Naive B cell (primary cell): ENCODE measurements at regions not wholly inside any gene's neighbourhood (a gene's known extent, or its start where the extent isn't known, plus 50 kb on each side); places are given as distances from the start of the nearest gene placed in this dataset.

ENCODE experiments used
- ATAC-seq, 2 donors: fragments of 150-1000 bp; cut with Tn5 transposase; 2 replicates each; pipeline ENCODE4 v1.10.0; 2021; ENCODE audit warnings: low read depth in 2 of 2, mild to moderate bottlenecking in 2 of 2, moderate library complexity in 2 of 2
- DNase-seq: peaks from one replicate; pipeline ENCODE4 v3.0.0; 2022
- H3K27ac Mint-ChIP-seq, 6 donors: one replicate each; pipeline ENCODE4 v1.8.0; 2020 to 2022; ENCODE audit warnings: mild to moderate bottlenecking in 6 of 6, mixed read lengths in 6 of 6, moderate library complexity in 5 of 6, inconsistent platforms in 2 of 6
- H3K27me3 Mint-ChIP-seq, 3 donors: one replicate each; pipeline ENCODE4 v1.8.0; 2021 to 2022; ENCODE audit warnings: mixed read lengths in 3 of 3, mild to moderate bottlenecking in 1 of 3
- H3K36me3 Mint-ChIP-seq, 2 donors: one replicate each; pipeline ENCODE4 v1.8.0; 2020 to 2022; ENCODE audit warnings: mixed read lengths in 2 of 2, inconsistent platforms in 1 of 2, mild to moderate bottlenecking in 1 of 2
- H3K4me1 Mint-ChIP-seq, 3 donors: one replicate each; pipeline ENCODE4 v1.8.0; 2020 to 2022; ENCODE audit warnings: mixed read lengths in 3 of 3, inconsistent platforms in 1 of 3, mild to moderate bottlenecking in 1 of 3, moderate library complexity in 1 of 3
- H3K4me3 Mint-ChIP-seq, 8 donors: one replicate each; pipeline ENCODE4 v1.8.0; 2020 to 2022; ENCODE audit warnings: mild to moderate bottlenecking in 8 of 8, mixed read lengths in 8 of 8, moderate library complexity in 8 of 8, inconsistent platforms in 2 of 8
- H3K9me3 Mint-ChIP-seq, 7 donors: one replicate each; pipeline ENCODE4 v1.8.0; 2020 to 2022; ENCODE audit warnings: mixed read lengths in 7 of 7, mild to moderate bottlenecking in 5 of 7, inconsistent platforms in 2 of 7, moderate library complexity in 1 of 7

DNA sequence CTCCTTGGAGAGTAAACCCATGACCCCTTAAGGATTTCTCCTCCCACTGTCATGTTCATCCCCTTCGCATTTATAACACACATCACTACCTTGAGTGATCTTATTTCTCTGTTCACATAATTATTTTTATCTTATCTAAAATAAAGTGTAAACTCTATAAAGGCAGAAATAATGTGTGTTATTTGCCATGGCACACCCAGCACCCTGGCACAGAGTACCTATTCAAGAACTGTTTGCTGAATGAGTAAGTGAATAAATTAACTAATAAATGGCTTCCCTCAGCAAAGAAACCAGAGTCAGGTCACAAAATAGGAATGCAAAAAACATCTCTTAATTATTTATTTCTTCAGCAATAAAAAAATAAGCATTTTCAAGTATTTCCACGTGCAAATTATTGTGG, 330.3 kb upstream of the GHITM start:
- Mint-ChIP-seq H3K4me1 (no peaks in the 10 kb centered on the region), H3K27ac (no peak overlapping the region), H3K4me3 (no peak overlapping the region), H3K9me3 (peaks cover 0 to 4% (median 0%) of the 10 kb centered on the region in 7 donors), H3K36me3 (no peaks in the 10 kb centered on the region), H3K27me3 (no peaks in the 10 kb centered on the region)
- no peak for DNase-seq
- no peak for ATAC-seq

DNA sequence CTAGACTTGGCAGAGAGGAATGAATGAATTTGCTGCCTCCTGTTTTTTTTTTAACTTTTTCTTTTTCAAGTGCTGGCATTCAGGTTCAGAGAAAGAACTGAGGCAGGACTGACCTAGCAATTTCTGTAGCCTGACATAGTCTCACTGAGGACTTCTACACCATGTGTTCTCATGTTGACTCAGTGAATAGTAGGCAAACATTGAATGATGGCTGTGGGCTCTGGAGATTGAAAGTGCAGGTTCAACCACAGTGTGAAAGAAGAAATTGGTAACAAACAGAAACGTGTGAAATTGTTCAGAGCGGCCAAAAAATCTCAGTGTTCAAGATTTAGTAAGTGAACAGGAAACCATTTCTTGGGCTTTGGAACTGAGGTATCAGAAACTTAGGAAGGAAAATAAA, 322.4 kb upstream of the GHITM start:
- no peak overlapping the region for H3K4me3 Mint-ChIP-seq
- H3K36me3 Mint-ChIP-seq = no peaks in the 10 kb centered on the region
- no peaks in the 10 kb centered on the region for H3K27me3 Mint-ChIP-seq
- DNase-seq (no peak), ATAC-seq (no peak)
- H3K27ac Mint-ChIP-seq = no peak overlapping the region
- H3K9me3 Mint-ChIP-seq = peaks cover 0 to 13% (median 0%) of the 10 kb centered on the region in 7 donors
- no peaks in the 10 kb centered on the region for H3K4me1 Mint-ChIP-seq

DNA sequence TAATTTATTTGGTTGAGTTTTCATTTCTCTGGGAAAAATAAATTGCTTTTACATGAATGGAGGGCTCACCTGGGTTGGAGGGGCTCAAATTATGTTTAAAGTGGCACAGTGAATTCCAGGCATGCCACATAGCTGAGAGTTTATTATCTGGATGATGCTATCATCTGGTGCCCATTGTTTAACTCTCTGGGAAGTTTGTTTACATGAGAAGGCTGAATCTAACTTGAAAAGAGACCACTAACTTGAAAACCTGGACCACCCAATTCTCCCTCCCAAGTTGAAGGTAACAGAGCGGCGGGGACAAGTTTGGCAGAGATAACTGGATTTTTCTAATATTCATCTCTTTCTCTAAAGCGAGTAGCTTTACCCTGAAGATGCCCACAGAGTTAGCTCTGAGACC, 321.5 kb upstream of the GHITM start:
- H3K27ac Mint-ChIP-seq = no peak overlapping the region
- no peaks in the 10 kb centered on the region for H3K4me1 Mint-ChIP-seq
- no peaks in the 10 kb centered on the region for H3K36me3 Mint-ChIP-seq
- H3K9me3 Mint-ChIP-seq = peaks cover 0 to 16% (median 0%) of the 10 kb centered on the region in 7 donors
- no peak for ATAC-seq
- no peaks in the 10 kb centered on the region for H3K27me3 Mint-ChIP-seq
- no peak overlapping the region for H3K4me3 Mint-ChIP-seq
- no peak for DNase-seq

DNA sequence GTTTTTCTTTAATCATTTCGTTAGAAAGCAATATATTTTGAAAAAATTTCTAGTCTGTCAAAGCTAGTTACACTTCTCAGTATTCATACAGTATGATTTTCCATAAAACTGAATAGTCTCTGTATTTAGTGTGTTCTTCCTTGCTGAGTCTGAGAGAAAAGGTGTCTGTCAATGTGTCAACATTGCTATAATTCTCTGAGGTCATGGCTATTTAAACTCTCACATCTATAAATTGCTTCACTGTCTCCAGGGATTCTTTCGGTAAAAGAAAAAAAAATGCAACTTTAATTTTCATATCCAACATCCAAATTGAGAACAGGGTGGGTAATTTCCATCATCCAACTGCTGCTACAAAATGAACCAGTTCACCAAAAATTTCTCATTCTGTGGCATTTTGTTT, 319.7 kb upstream of the GHITM start:
- Mint-ChIP-seq H3K4me1 (no peaks in the 10 kb centered on the region), H3K27ac (no peak overlapping the region), H3K9me3 (peaks cover 0 to 17% (median 2%) of the 10 kb centered on the region in 7 donors), H3K4me3 (no peak overlapping the region), H3K27me3 (no peaks in the 10 kb centered on the region), H3K36me3 (no peaks in the 10 kb centered on the region)
- ATAC-seq (no peak), DNase-seq (no peak)

DNA sequence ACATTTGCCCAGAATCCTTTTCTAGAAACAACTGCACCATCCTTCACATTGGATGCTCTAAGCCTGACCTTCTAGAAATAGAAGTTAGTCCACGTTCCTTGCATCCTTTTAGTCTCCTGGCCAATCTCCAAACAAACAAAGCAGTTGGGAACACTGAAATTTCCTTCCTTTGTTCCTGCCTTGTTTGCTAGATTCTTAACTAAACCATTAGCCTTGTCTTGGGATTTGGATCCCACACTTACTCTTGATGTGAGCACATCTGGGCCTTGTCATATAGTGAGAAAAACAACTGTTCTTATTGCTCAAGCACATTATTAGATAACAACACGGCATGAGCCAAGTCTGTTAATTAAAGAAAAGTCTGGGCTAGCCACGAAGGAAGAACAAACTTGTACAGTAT, 319.3 kb upstream of the GHITM start:
- ATAC-seq (no peak), DNase-seq (no peak)
- no peaks in the 10 kb centered on the region for H3K4me1 Mint-ChIP-seq
- H3K36me3 Mint-ChIP-seq = no peaks in the 10 kb centered on the region
- H3K27ac Mint-ChIP-seq = no peak overlapping the region
- peaks cover 0 to 17% (median 3%) of the 10 kb centered on the region in 7 donors for H3K9me3 Mint-ChIP-seq
- no peaks in the 10 kb centered on the region for H3K27me3 Mint-ChIP-seq
- no peak overlapping the region for H3K4me3 Mint-ChIP-seq

DNA sequence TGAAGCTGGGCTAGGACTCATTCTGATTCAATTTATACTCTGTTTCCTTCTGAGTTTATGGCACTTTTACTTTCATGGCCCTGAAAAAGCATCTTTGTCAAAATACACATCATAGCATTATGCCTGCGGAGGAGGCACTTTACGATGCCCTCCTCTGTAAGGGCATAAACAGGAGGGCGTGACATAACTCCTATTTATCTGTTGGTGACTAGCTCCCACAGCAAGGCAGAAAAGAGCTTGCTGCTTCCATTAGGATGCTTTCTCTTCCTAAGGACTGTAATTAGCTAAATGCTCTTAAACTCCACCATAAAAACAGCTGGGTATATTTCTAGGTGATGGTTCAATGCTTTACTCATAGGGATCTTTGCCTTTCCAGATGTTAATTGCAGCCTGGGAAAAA, 315.2 kb upstream of the GHITM start:
- DNase-seq (no peak), ATAC-seq (no peak)
- Mint-ChIP-seq H3K9me3 (peaks cover 4 to 29% (median 7%) of the 10 kb centered on the region in 7 donors), H3K4me1 (no peaks in the 10 kb centered on the region), H3K27ac (no peak overlapping the region), H3K27me3 (no peaks in the 10 kb centered on the region), H3K36me3 (no peaks in the 10 kb centered on the region), H3K4me3 (no peak overlapping the region)

DNA sequence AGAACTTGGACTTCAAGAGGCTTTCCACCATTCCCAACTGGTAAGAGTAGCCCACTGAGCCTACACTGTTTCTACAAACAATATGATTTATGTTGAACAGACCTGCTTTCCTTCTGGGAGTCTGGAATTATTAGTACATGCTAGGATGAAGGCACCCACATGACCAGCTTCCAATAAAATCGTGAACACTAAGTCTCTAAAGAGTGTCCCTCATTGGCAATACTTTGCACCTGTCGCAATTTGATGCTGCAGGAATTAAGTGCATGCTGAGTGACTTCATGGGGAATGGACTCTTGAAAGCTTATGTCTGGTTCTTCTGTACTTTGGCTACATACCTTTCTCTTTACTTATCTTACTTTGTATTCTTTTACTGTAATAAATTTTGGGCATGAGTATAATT, 305.2 kb upstream of the GHITM start:
- Mint-ChIP-seq H3K4me3 (no peak overlapping the region), H3K36me3 (no peaks in the 10 kb centered on the region), H3K27me3 (no peaks in the 10 kb centered on the region), H3K4me1 (no peaks in the 10 kb centered on the region), H3K9me3 (peaks cover 0 to 12% (median 4%) of the 10 kb centered on the region in 7 donors), H3K27ac (no peak overlapping the region)
- no peak for ATAC-seq
- no peak for DNase-seq

DNA sequence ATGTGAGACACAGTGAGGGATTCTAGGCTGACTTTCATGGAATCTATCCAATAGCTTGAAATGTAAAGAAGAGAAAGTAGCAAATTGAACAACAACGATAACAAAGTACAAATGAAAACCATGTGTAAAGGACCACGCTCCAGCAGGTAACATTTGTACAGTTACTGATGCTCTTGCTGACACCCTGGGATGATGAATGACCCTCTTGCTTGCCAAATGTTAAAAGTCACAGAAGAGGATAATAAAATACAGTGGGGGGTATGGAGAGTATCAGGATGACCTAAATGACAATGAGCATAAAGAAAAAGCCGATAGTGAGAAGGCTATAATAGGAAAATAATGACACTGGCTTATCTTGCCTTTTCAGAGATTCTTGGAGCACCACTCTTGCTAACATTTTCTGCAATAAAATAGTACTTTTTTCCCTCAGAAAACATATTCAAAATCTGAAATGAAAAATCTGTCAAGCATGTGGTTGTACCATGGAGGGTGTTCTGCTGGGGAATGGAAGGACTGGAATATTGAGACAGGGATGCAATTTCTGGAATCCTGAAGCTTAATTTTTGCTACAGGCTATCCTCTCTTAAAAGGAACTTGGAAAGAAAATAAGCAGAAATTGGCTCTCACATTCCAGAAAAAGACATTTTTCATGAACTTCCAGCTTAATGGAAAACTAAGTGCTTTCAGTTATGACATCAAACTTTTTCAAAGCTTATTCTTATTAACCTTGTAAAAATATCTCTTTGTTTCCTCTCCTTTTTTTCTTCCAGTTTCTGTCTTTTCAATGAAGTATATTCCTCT, 303.2 kb upstream of the GHITM start:
- Mint-ChIP-seq H3K27me3 (no peaks in the 10 kb centered on the region), H3K9me3 (peaks cover 0 to 6% (median 3%) of the 10 kb centered on the region in 7 donors), H3K4me3 (no peak overlapping the region), H3K4me1 (no peaks in the 10 kb centered on the region), H3K27ac (no peak overlapping the region), H3K36me3 (no peaks in the 10 kb centered on the region)
- no peak for DNase-seq
- no peak for ATAC-seq

DNA sequence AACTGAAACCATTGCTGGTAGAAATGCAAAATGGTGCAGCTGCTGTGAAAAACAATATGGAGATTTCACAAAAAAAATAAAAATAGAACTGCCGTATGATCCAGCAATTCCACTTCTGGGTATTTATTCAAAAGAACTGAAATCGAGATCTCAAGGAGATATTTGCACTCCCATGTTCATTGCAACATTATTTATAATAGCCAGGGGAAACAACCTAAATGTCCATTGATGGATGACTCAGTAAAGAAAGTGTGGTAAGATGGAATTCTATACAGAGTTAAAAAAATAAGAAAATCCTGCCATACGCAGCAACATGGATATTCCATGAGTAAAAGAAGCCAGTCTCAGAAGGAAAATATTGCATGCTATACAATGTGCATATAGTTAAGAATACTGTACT, 290.6 kb upstream of the GHITM start:
- Mint-ChIP-seq H3K27me3 (no peaks in the 10 kb centered on the region), H3K4me1 (no peaks in the 10 kb centered on the region), H3K36me3 (no peaks in the 10 kb centered on the region), H3K9me3 (peaks cover 0 to 10% (median 2%) of the 10 kb centered on the region in 7 donors), H3K4me3 (no peak overlapping the region), H3K27ac (no peak overlapping the region)
- DNase-seq (no peak), ATAC-seq (no peak)

DNA sequence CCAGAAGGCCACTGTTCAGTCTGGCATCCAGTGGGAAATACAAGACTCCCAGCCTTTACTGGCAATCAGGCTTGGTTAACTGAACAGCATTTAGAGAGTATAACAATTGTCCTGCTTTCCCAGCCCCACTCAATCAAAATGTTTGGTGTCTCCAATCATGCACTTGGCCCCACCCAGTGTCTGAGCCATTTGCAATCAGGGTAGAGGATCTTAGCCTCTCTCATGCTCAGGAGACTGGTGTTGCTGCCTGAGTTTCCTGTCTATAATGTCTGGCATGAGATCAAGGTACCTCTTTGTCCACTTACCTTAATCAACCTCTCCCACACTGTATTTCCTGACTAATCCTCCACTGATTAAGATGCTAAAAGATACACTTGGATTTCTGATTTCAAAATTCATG, 290.2 kb upstream of the GHITM start:
- Mint-ChIP-seq H3K9me3 (peaks cover 0 to 10% (median 5%) of the 10 kb centered on the region in 7 donors), H3K4me3 (no peak overlapping the region), H3K4me1 (no peaks in the 10 kb centered on the region), H3K27me3 (no peaks in the 10 kb centered on the region), H3K27ac (no peak overlapping the region), H3K36me3 (no peaks in the 10 kb centered on the region)
- ATAC-seq (no peak), DNase-seq (no peak)

DNA sequence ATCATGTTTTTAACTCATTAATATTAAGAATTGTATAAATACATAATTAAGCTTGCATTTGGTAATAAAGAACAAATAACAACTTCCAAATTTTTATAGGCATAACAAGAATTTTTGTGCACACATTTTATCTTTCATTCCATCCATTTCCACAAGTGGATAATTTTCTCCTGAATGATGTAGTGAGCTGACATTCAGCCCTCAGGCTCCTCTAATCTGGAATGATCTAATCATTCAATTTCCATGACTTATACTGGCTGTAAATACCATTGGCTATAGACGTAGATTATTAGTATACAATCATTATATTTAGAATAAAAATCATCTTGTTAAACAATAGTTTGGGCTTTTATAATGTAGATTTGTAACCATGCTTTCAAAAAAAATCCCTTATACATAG, 287.2 kb upstream of the GHITM start:
- Mint-ChIP-seq H3K9me3 (peaks cover 0 to 8% (median 4%) of the 10 kb centered on the region in 7 donors), H3K4me1 (no peaks in the 10 kb centered on the region), H3K27me3 (no peaks in the 10 kb centered on the region), H3K36me3 (no peaks in the 10 kb centered on the region), H3K4me3 (no peak overlapping the region), H3K27ac (no peak overlapping the region)
- DNase-seq = no peak
- no peak for ATAC-seq

DNA sequence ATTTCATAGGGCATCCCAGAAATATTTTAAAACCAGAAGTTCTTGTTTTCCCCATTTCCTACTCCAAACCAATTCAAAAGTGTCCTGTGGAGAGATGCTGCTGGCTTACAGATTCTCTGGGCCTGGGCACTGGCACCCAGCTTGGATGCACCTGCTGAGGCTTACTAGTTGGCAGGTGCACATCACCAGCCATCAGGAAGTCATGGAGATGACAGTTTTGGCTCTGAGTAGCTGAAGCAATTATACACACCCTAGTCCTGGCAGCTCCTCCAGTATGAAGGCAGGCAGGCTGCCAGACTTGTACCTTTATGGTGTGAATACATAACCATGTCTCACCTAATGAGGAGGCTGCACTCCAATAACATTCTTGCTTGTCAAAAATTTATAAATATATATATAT, 276.6 kb upstream of the GHITM start:
- Mint-ChIP-seq H3K4me1 (no peaks in the 10 kb centered on the region), H3K4me3 (no peak overlapping the region), H3K27me3 (peaks cover 0 to 8% (median 3%) of the 10 kb centered on the region in 3 donors), H3K9me3 (peaks cover 0 to 8% (median 0%) of the 10 kb centered on the region in 7 donors), H3K36me3 (no peaks in the 10 kb centered on the region), H3K27ac (no peak overlapping the region)
- no peak for ATAC-seq
- DNase-seq = no peak

DNA sequence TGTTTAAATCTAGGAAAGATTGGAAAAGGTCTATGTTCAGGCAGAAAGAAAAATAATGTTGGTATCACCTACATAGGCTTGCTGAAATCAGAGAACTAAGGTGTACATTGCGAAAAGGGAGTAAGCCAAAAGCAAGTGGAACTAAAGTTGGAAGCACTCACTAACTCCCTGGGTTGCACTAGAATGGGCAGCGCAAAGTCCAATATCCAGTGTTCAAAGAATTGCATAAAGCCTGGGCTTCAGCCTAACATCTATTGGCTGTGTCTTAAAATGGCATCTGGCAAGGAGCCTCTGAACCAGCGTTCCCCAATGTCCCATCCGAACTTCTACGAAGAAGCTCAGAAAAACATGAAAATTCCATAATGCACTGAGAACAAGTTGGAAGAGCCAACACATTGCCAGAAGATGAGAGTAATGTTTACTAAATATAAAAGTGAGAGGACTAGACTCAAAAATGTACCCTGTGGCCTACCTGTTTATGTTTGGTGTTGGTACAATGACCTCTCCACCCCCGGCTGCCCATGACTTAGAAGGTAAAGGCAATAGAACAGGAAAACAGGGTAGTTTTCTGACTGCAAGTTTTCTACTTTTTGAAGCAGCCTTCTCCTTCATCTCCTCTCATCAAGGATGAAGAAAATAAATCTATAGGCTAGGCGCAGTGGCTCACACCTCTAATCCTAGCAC, 275.9 kb upstream of the GHITM start:
- no peak for ATAC-seq
- Mint-ChIP-seq H3K27me3 (peaks cover 0 to 8% (median 3%) of the 10 kb centered on the region in 3 donors), H3K36me3 (no peaks in the 10 kb centered on the region), H3K4me3 (no peak overlapping the region), H3K9me3 (peaks cover 0 to 8% (median 0%) of the 10 kb centered on the region in 7 donors), H3K4me1 (no peaks in the 10 kb centered on the region), H3K27ac (no peak overlapping the region)
- DNase-seq = no peak

DNA sequence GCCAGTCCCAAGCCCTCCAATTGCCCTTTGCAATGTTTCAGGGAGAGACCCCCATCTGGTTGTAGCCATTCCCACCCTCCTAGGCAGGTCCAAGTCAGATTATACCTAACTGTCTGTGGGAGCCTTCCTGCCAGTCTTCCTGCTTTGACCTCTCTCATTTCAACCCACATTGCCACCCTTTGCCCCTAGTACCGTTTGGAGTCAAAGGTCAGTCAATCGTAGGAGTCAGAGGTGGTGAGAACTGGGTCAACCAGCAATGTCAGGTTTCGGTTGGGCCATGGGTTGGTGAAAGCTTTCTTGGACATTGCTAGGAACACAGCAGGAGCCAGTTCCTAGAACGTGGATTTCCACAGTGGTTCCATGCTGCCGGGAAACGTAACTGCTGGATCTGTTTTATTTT, 269.4 kb upstream of the GHITM start:
- no peak for ATAC-seq
- H3K36me3 Mint-ChIP-seq = no peaks in the 10 kb centered on the region
- no peak for DNase-seq
- no peaks in the 10 kb centered on the region for H3K4me1 Mint-ChIP-seq
- H3K27ac Mint-ChIP-seq = no peak overlapping the region
- H3K4me3 Mint-ChIP-seq = no peak overlapping the region
- H3K27me3 Mint-ChIP-seq = no peaks in the 10 kb centered on the region
- no peaks in the 10 kb centered on the region for H3K9me3 Mint-ChIP-seq
